NT2/D1 (cell line): ENCODE measurements at regions not wholly inside any gene's neighbourhood (a gene's known extent, or its start where the extent isn't known, plus 50 kb on each side); places are given as distances from the start of the nearest gene placed in this dataset.

ENCODE experiments used
- YY1 ChIP-seq: IDR thresholded peaks from 2 replicates; pipeline ENCODE4 v1.6.1; 2011; ENCODE audit not compliant: insufficient read length, insufficient read depth
- ZNF274 ChIP-seq: IDR thresholded peaks from 2 replicates; pipeline ENCODE4 v1.6.1; 2011; ENCODE audit warnings: mild to moderate bottlenecking, low read depth, low read length

- TF ChIP-seq YY1 = no peak
- TF ChIP-seq ZNF274 = no peak
Measured at GRCh38 chr18:28332071-28332470, 155.1 kb upstream of the CDH2 start.
